CD4-positive, alpha-beta T cell treated with Interleukin-6 at 100 ng/mL for 8 hours (primary cell): ENCODE measurements at regions not wholly inside any gene's neighbourhood (a gene's known extent, or its start where the extent isn't known, plus 50 kb on each side); places are given as distances from the start of the nearest gene placed in this dataset.
"Not testable (repeated sequence)": the region's sequence is repeated elsewhere in the genome, so short reads cannot be mapped to it uniquely, and the experiment has no call there.

Experiments
- DNase-seq: peaks from one replicate; pipeline ENCODE4 v3.0.0-alpha.2; 2020; ENCODE audit warnings: mixed read lengths, low spot score

DNA sequence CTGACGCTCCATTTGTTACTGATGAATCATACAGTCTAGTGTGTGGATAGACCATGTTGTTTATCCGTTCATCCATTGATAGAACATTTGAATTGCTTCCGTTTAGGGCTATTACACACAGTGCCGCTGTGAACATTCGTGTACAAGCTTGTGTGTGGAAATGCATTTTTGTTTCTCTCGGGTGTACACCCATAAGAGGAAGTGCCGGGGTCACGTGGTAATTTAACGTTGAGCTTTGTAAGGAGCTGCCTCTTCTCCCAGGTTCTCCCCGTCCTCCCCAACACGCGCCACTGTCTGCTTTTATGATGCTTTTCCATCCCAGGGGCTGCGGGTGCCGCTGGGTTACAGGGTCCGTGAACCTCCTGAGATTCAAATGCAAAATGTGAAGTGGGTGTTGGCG is 142.3 kb downstream of the IGLL1 start:
- DNase-seq, result no peak

DNA sequence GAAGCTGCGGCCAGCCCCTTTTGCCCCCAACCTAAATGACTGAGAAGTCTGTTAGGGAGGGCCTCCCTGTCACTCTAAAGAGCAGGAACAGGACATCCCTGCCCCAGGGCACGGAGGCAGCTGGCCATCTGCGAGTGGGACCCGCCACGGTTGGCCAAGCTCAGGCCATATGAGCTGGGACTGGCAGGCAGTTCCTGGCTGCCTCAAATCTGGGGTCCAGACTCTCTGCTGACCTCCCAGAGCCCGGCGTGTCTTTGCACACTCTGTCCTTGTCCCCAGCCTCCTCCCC is 143.0 kb downstream of the IGLL1 start:
- not testable (repeated sequence) for DNase-seq

DNA sequence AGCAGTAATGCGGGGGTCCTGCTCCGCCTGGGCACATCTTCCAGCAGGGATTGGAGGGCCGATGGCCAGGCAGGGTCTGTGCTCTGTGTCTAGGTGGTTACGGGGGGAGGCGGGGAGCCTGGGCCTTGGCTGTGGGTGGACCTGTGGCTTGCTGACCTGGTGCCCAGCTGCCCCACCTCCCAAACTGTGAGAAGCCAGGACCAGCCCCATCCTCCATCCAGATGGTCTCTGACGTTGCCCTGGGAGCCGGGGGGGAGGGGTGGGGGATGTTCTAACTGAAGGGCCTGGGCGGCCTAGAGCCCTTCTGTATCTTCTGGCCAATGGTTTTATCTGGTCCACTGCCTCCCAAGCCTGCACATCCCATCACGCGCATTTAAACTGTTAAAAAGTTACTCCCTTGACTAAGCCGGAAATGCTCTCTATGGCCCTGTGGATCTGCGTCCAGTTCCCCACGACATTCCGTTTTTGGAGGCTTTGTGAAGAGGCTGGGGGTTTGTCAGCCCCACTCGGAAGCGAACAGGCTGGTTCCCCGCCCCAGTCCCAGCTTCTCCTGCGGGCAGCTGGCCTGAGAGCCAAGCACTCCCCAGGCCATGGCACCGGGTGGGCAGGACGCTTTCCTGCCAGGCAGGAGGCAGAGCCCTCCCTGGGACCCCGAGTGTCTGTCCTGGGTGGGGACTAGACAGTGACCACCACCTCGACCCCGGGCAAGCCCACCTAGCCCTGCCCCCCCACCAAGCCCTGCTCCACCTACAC is 143.6 kb downstream of the IGLL1 start:
- DNase-seq, result not testable (repeated sequence)

DNA sequence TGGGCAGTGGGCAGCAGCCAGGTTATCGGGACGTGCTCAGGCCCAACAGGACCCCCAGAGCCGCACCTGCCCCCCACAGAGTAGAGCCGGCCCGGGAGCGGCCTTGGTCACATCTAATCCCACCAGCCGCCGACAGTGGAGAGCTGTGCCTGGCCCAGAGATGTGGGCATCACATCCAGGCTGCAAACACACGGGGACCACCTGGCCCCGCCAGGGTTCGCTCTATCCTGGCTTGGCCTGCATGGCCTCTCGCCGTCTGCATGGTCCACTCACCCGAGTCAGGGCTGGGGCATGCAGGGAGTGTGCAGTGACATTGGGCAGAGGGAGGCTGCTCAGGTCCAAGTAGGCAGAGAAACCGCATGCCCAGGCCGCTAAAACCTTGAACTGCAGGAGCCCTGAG is 144.9 kb downstream of the IGLL1 start:
- not testable (repeated sequence) for DNase-seq

DNA sequence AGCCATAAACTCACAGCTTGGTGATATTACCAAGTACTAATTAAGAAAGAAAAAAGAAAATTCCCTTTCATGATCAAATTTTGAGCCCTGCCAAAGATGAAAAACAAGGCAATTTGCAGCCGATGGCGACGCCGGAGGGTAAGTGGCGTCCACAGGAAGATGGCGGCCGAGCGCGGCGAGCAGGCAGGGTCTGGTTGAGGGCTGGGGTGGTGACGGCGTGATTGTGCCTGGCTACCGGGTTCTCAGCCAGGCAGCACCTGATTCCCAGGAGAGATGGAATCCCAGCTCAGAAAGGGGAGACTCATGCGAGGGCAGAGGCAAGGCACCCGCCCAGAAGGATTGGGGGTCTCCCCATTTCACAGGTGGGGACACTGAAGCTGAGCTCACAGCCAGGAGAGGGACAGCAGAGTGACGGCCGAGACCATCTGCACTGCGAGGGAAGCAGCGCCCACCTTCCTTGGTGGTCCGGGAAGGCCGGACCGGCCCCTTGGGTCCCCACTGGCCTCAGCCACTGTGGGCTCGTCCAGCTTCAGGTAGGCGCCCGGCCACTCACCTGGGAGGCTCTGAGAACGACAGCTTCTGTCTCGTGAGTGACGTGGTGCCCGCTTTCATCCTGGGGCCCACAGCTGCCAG is 145.8 kb downstream of the IGLL1 start:
- DNase-seq, result not testable (repeated sequence)

DNA sequence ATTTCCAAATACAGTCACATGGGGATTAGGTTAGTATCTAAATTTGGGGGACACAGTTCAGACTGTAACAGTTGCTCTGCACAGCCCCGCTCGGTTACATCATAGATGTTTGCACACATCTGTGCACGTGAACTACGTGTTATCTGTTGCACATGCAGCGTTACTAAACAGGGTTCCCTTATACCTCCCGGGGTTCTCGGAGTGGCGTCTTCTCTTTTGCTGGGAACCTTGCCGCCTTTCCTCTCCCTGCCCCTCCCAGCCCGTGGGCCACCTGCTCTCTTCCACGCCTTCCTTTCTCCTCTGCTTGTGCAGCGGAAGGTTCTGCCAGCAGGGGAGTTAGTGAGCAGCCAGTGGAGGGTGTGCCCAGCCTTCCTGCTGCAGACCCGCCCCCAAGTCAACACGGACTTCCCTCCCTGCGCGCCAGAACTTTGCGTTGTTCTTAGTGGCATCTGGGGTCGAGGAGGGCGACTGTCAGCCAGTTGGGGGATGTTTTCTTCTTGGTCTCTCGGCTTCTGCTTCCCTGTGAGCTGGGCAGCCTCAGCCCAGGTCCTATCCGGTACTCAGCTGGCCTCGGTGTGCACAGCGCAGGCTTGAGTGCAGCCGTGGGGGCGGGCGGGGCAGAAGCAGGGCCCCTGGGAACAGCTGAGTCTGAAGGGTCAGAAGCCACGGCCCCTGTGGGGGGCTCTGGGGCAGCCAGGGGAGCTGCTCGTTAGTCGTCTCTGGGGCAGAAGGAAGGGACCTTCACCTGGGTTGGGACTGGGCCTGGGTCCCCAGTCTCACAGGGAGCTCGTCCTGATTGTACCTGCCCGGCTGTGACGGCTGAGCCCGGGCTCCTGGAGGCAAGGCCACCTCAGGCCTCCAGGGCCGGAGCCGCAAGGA is 146.7 kb downstream of the IGLL1 start:
- DNase-seq, result peak; percentile 12

DNA sequence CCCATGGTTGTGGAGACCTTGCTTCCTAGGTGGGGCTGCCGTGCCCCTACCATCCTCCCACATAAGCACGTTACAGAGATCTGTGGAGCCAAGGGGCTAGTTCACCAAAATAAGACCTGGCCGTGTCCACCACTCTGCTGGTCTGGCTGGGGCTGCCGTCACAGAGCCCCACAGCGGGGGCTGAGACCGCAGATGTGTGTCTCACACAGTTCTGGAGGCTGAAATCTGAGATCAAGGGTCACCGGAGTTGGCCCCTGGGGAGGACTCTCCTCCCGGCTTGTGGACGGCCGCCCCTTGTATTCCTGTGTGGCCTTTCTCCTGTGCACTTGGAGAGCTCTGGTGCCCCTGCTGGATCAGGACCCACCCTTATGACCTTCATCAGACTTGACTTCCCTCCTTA is 147.4 kb downstream of the IGLL1 start:
- DNase-seq, result not testable (repeated sequence)

DNA sequence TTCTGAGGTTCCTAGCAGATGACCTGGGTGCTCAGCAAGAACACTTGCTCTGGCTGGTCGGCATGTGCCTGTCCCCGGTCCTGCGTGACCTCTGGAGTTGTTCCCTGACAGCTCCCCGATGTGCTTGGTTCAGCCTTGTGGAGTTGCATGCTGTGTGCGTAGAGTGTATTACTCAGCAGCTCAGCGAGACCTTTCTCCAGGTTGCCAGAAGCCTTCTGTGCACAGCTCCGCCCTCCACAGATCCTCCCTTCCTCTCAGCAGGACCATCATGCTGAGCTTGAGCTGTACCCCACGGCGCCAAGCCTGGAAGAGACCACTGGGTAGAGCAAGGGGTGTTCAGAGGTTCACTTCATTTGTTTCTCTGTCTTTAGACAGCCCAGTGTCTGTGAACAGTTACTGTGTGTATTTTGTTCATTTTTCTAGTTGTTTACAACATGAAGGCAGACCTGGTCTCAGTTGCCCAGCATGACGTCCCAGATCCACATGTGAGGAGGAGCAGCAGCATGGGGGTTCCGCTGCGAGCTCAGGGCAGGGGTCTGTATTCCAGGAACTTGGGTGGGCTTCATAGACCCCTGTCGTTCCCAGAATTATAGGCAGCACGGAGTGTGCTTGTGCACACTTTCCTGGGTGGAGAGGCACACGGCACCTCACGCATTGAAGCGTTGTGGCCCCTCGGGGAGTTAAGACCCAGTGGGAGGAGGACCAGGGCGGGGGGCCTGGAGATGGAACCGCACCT is 148.6 kb downstream of the IGLL1 start:
- DNase-seq, result no peak

DNA sequence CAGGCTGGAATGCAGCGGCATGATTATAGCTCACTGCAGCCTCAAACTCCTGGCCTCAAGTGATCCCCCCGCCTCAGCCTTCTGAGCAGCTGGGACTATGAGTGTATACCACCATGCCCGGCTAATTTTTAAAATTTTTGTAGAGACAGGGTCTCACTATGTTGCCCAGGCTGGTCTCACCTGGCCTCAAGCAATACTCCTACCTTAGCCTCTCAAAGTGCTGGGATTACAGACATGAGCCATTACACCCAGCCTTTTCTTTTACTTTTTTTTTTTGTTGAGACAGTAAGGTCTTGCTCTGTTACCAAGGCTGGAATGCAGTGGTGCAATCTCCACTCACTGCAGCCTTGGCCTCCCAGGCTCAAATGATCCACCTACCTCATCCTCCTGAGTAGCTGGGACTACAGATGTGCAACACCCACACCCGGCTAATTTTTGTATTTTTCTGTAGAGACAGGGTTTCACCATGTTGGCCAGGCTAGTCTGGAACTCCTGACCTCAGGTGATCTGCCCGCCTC is 155.5 kb downstream of the IGLL1 start:
- DNase-seq, result not testable (repeated sequence)

DNA sequence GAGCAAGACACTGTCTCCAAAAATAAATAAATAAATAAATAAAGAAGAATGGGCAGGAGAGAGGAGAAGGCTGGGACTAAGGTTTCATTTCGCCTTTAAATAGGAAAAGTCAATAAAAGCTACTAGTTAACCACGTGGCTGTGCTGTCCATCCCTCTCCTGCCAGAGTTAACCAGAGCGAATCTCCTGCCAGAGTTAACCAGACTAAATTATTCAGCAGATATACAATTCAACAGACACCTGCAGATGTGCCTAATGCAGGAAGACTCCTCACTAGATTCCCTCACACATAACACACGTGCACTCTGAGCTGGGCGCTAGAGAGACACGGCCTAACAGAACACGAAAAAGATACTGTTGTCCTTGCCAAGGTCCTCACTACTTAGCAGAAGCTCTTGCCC is 156.1 kb downstream of the IGLL1 start:
- DNase-seq, result no peak

DNA sequence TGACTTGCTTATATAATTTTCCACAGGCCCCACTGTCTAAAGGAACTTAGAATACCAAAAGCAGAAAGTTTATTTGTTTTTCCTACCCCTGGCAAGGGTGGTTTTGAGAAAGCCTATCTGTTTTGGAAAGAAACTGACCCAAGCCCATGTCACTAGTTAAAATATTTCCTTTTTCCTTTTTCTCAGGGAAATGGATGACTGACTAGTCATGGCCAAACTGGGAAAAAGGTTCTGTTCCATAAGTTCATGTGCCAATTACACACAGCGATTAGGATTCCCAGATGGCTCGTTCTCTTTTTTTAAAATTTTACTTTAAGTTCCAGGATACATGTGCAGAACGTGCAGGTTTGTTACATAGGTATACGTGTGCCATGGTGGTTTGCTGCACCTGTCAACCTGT is 157.8 kb downstream of the IGLL1 start:
- not testable (repeated sequence) for DNase-seq

DNA sequence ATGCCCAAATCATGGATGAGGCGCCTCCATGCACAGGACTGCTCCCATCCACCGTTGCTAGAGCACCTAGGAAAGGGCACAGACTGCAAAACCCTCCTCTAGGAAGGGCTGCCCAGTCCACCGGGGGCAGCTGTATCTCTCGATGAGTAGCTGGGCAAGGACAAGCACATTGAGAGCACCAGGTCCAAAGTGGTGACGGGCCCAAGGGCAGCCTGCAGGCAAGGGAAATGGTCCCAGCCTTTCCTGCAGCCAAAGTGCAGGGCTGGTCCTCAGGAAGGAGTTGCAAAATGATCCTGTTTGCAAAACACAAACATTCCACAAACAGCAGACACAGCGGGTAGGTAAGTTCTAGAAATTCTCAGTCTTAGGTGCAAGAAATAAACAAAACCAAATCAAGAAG is 158.8 kb downstream of the IGLL1 start:
- DNase-seq, result not testable (repeated sequence)

DNA sequence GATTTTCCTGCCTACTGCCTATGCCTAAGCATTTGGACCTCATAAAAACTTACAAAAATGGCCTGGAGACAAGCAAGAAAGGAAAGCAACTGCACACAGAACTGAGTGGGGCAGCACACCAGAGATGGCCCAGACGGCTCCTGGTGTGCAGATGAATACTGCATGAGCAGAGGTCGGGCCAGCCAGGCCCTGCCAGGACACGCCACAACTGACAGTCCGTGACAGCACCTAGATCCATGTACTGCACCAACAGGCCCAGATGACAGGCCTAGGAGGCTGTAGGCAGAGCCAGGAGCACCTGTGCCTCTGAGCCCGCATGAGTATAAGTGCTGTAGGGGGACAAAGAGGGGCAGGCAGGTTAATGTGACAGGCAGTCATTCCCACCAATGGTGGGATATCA is 160.2 kb downstream of the IGLL1 start:
- no peak for DNase-seq

DNA sequence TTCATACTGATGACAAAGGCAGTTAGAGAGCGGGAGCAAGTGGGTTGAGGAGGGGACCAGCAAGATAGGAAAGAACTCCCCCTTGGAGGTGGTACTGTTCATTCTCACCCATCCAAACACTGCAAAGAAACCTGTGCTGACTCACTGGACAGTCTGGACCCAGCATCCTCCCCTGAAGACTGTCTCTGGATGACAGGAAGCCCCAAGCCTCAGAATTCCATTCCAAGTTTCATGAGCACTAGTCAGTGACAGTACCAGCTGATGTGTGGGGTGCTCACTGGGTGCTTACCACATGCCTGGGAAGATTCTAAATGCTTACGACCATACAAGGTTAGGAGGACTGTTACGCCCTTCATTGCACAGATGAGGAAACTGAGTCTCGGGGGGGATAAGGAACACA is 160.9 kb downstream of the IGLL1 start:
- DNase-seq, result no peak

DNA sequence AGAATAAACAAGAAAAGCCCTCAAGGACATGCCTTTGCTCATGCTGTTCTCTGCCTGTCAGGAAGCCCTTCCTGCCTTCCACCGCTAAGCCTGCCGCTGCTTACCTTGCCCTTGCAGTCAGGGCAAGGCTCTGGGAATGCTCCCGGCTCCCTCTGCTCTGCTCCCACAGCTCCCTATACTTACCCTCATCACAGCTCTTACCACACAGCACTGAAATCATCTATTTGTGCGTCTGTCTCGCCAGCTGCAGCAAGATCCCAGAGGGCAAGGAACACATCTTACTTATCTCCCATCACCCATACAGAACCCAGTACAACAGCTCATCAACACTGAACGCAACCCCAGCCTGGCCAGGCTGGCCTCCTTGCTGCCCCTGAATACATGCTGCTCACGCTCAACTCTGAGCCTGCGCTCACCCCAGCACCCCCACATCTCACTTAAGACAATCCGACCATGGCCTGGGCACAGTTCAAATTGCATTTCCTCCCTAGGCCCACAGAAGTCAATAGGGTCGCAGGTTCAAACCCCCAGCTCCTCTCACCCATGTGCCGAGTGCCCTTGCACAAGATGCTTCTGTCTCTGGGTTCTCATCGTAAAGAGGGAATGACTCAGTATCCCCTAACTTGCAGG is 161.8 kb downstream of the IGLL1 start:
- no peak for DNase-seq

DNA sequence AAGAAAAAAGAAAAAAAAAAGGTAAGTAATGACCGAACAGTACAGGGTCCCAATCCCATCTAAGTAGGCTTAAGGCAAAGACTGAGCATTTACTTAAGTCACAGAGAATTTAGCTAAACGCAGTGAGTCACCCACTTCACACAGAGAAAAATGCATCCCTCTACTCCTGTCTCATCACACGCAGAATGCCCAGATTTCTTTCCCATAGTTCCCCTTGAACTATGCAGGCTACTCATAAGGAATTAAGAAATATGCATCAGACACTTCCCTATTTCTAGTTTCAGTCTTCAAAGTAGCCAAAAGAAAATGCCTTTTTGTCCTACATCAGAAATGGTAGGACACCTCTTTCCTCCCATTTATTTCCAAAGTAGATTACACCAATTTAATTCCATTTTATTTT is 162.8 kb downstream of the IGLL1 start:
- DNase-seq, result not testable (repeated sequence)

DNA sequence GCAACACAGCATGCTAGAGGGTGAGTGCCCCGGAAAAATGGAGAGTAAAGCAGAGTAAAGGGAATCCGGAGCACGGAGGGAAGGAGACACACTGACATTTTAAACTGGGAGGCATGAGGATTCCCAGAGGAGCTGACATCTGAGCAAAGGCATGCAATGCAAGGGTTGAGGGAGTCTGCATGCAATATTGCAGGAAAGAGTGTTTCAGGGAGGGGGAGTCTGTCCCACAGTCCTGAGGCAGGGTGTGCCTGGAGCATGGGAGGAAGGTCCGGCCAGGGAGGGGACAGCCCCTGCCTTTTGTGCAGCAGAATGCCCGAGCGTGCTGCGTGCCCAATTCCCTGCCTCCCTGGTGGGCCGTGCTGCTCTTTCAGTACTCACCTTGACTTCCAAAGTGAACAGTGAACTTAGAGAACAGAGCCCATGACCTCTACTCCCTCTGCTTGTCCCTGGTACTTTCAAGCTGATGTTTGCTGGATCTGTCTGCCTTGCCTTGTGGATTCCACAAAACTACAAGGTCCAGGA is 163.9 kb downstream of the IGLL1 start:
- not testable (repeated sequence) for DNase-seq

DNA sequence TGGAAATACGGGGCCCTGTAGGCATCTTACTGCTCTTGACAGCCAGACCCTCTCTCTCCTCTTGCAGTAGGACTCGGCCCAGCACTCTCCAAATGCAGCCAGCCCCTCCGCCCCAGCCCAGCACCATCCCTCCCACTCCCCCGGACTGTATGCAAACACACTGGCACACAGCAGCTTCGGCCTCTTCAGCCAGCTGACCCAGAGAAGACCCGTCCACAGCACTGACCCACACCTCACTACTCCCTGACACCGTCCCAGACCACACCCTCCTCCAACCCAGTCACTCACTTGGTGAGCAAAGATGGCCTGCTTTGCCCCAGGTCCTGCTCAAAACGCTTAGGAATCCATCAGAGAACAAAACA is 164.6 kb downstream of the IGLL1 start:
- DNase-seq, result no peak

DNA sequence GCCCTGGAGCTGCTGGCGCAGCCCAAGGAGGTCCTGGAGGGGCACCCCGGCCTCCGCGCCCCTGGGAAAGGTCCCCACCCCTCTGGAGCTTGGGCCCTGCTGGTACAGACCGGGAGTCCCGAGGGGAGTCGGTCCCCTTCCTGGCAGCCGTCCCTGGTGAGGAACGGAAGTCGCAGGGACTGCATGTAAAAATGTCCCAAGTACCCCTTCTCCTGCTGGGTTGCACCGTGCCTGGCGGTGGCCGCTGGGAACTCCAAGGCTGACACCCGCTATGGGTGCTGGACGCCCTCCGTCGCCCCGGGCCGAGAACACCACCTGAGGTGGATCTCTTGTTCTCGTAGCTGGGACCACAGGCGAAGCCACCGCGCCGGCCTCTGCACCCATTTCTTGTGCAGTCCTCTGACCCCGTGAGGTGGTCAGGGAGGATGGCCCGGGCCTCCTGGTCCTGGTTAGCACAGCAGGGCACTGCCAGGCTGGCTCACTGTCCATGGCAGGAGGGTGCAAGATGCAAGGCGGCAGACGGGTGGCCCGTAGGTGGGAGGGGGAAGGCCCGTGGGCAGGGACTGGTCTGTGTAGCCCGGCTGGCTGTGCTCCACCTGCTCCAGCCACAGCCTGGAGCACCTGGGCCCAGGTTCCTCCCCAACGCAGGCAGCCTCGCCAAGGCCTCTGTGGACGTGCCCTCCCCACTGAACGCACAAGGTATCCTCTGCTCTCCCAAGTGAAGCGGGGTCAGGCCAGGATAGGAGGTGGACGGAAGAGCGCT is 165.2 kb downstream of the IGLL1 start:
- DNase-seq, result no peak

DNA sequence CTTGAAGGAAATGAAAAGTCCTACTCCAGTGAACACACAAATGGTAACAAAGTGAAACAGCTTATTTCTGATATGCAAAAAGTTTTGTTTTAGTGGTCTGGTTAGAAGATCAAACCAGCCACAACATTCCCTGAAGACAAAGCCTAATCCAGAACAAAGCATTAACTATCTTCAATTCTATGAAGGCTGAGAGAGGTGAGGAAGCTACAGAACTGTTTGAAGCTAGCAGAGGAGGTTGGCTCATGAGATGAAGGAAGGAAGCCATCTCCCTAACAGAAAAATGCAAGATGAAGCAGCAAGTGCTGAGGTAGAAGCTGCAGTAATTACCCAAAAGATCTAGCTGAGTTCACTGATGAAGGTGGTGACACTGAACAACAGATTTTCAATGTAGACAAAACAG is 168.4 kb downstream of the IGLL1 start:
- no peak for DNase-seq

DNA sequence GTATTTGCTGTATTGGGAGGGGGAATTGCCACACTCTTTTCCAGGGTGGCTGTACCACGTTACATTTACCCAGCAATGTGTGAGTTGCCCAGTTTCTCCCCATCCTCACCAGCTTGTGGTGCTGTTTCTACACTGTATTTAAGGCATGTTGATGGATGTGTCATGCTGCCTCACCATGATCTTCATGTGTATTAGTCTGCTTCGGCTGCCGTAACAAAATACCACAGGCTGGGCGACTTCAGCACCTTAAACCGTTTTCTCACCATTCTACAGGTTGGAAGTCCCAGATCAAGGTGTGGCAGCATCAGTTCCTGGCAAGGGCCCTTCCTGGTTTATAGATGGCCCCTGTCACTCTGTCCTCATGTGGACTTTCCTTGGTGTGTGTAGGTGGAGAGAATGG is 169.7 kb downstream of the IGLL1 start:
- DNase-seq, result no peak
